Glutamatergic neuron (in vitro differentiated cells): ENCODE measurements at regions not wholly inside any gene's neighbourhood (a gene's known extent, or its start where the extent isn't known, plus 50 kb on each side); places are given as distances from the start of the nearest gene placed in this dataset.

Experiments used
- DNase-seq: peaks from one replicate; pipeline ENCODE4 v3.0.0; 2022
- H3K27ac Mint-ChIP-seq: one replicate; pipeline ENCODE4 v1.8.0; 2020; ENCODE audit warnings: mild to moderate bottlenecking, mixed read lengths, inconsistent platforms; ENCODE audit not compliant: unreplicated experiment
- H3K27me3 Mint-ChIP-seq: one replicate; pipeline ENCODE4 v1.8.0; 2020; ENCODE audit warnings: mild to moderate bottlenecking, moderate library complexity, mixed read lengths, inconsistent platforms; ENCODE audit not compliant: unreplicated experiment
- H3K36me3 Mint-ChIP-seq: one replicate; pipeline ENCODE4 v1.8.0; 2020; ENCODE audit warnings: mild to moderate bottlenecking, mixed read lengths, inconsistent platforms; ENCODE audit not compliant: unreplicated experiment
- H3K4me1 Mint-ChIP-seq: one replicate; pipeline ENCODE4 v1.8.0; 2020; ENCODE audit warnings: mild to moderate bottlenecking, low read depth, mixed read lengths, inconsistent platforms; ENCODE audit not compliant: unreplicated experiment
- H3K4me3 Mint-ChIP-seq: one replicate; pipeline ENCODE4 v1.8.0; 2020; ENCODE audit warnings: mild to moderate bottlenecking, mixed read lengths, inconsistent platforms; ENCODE audit not compliant: unreplicated experiment
- H3K9me3 Mint-ChIP-seq: one replicate; pipeline ENCODE4 v1.8.0; 2020; ENCODE audit warnings: mild to moderate bottlenecking, moderate library complexity, mixed read lengths, inconsistent platforms; ENCODE audit not compliant: unreplicated experiment
- TF ChIP-seq, protein P1 (sequence below): fragments of 200-600 bp; sonication (generic); IDR thresholded peaks from one replicate; pipeline ENCODE4 v1.5.0; 2021; ENCODE audit not compliant: partially characterized antibody, unreplicated experiment

DNA sequence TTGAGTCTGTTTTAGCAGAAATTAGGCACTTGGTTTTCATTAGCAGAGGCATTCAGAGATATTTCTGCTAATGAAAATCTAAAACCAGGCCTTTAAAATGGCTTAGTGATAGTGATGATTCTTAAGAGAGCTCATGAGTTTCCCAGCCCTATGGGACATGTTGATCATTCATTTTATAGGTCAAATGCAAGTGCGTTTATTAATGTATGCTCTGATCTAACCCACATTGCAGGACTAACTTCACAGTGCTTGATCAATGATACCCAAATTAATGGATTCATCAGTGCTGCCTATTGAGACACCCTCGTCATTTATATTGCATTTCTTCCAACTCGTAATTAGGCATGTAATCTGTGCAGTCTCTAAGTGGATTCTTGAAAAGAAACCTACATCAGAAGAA, 54.7 kb upstream of the ETAA1 start:
- no peaks in the 10 kb centered on the region for H3K4me1 Mint-ChIP-seq
- H3K27me3 Mint-ChIP-seq = no peaks in the 10 kb centered on the region
- H3K27ac Mint-ChIP-seq = no peak overlapping the region
- H3K4me3 Mint-ChIP-seq = no peak overlapping the region
- peaks cover 2% of the 10 kb centered on the region for H3K9me3 Mint-ChIP-seq
- no peaks in the 10 kb centered on the region for H3K36me3 Mint-ChIP-seq
- DNase-seq = no peak
- TF ChIP-seq, protein P1, sequence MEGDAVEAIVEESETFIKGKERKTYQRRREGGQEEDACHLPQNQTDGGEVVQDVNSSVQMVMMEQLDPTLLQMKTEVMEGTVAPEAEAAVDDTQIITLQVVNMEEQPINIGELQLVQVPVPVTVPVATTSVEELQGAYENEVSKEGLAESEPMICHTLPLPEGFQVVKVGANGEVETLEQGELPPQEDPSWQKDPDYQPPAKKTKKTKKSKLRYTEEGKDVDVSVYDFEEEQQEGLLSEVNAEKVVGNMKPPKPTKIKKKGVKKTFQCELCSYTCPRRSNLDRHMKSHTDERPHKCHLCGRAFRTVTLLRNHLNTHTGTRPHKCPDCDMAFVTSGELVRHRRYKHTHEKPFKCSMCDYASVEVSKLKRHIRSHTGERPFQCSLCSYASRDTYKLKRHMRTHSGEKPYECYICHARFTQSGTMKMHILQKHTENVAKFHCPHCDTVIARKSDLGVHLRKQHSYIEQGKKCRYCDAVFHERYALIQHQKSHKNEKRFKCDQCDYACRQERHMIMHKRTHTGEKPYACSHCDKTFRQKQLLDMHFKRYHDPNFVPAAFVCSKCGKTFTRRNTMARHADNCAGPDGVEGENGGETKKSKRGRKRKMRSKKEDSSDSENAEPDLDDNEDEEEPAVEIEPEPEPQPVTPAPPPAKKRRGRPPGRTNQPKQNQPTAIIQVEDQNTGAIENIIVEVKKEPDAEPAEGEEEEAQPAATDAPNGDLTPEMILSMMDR = no peak

DNA sequence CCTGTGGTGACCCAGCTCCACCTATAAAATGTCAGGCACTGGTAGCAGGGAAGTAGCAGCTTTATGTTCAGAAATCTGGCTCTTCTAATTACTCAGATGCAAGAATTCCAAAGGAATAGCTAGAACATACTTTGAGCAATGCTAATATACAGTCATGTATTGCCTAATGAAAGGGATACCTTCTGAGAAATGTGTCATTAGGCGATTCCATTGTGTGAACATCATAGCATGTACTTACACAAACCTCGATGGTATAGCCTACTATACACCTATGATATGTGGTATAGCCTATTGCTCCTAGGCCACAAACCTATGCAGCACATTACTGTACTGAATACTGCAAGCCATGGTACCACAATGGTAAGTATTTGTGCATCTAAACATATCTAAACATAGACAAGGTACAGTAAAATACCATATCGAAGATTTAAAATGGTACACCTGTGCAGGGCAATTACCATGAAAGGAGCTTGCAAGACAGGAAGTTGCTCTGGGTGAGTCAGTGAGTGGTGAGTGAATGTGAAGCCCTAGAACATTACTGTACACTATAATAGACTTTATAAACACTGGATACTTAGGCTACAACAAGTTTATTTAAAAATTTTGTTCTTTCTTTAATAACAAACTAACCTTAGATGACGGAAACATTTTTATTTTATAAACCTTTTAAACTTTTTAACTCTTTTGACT, 50.3 kb upstream of the ETAA1 start:
- DNase-seq = no peak
- H3K36me3 Mint-ChIP-seq = no peaks in the 10 kb centered on the region
- H3K27ac Mint-ChIP-seq = no peak overlapping the region
- H3K27me3 Mint-ChIP-seq = no peaks in the 10 kb centered on the region
- no peaks in the 10 kb centered on the region for H3K9me3 Mint-ChIP-seq
- TF ChIP-seq, protein P1 = no peak
- no peaks in the 10 kb centered on the region for H3K4me1 Mint-ChIP-seq
- H3K4me3 Mint-ChIP-seq = no peak overlapping the region
